Activated T-cell treated with anti-CD3 and anti-CD28 coated beads for 48 hours (primary cell): ENCODE measurements at regions not wholly inside any gene's neighbourhood (a gene's known extent, or its start where the extent isn't known, plus 50 kb on each side); places are given as distances from the start of the nearest gene placed in this dataset.

Experiments used
- DNase-seq: peaks from one replicate; pipeline ENCODE4 v3.0.0-alpha.2; 2020; ENCODE audit warnings: low read depth

GRCh38 chr6:156407334-156407733 is 369.8 kb upstream of the ARID1B start:
- DNase-seq = no peak

- DNase-seq = no peak
Measured at GRCh38 chr6:156406688-156407087, 370.5 kb upstream of the ARID1B start.

GRCh38 chr6:156406099-156406498 is 371.1 kb upstream of the ARID1B start:
- no peak for DNase-seq

GRCh38 chr6:156402628-156403027 is 374.6 kb upstream of the ARID1B start:
- DNase-seq = no peak

GRCh38 chr6:156402227-156402626 is 375.0 kb upstream of the ARID1B start:
- DNase-seq = no peak

GRCh38 chr6:156400487-156400886 is 376.7 kb upstream of the ARID1B start:
- DNase-seq = no peak

- no peak for DNase-seq
Measured at GRCh38 chr6:156398966-156399365, 378.2 kb upstream of the ARID1B start.

- DNase-seq = no peak
Measured at GRCh38 chr6:156398371-156398770, 378.8 kb upstream of the ARID1B start.

GRCh38 chr6:156396791-156397418 is 380.3 kb upstream of the ARID1B start:
- no peak for DNase-seq

GRCh38 chr6:156396068-156396771 is 381.0 kb upstream of the ARID1B start:
- no peak for DNase-seq

- DNase-seq = peak; percentile 16
Measured at GRCh38 chr6:156395276-156395675, 381.9 kb upstream of the ARID1B start.

GRCh38 chr6:156392648-156393047 is 384.5 kb upstream of the ARID1B start:
- no peak for DNase-seq

- no peak for DNase-seq
Measured at GRCh38 chr6:156391977-156392376, 385.2 kb upstream of the ARID1B start.

- no peak for DNase-seq
Measured at GRCh38 chr6:156391061-156391672, 386.0 kb upstream of the ARID1B start.

GRCh38 chr6:156390621-156391020 is 386.6 kb upstream of the ARID1B start:
- no peak for DNase-seq

- DNase-seq = no peak
Measured at GRCh38 chr6:156389296-156389695, 387.9 kb upstream of the ARID1B start.

- no peak for DNase-seq
Measured at GRCh38 chr6:156387472-156387871, 389.7 kb upstream of the ARID1B start.

GRCh38 chr6:156383059-156383458 is 394.1 kb upstream of the ARID1B start:
- no peak for DNase-seq

GRCh38 chr6:156379392-156380289 is 397.5 kb upstream of the ARID1B start:
- no peak for DNase-seq

GRCh38 chr6:156378853-156379252 is 398.3 kb upstream of the ARID1B start:
- no peak for DNase-seq

- no peak for DNase-seq
Measured at GRCh38 chr6:156376091-156376490, 401.1 kb upstream of the ARID1B start.

- no peak for DNase-seq
Measured at GRCh38 chr6:156359912-156360311, 417.3 kb upstream of the ARID1B start.
